Vagina (tissue), 2 donors: ENCODE measurements at regions not wholly inside any gene's neighbourhood (a gene's known extent, or its start where the extent isn't known, plus 50 kb on each side); places are given as distances from the start of the nearest gene placed in this dataset.
"Not testable (repeated sequence)": the region's sequence is repeated elsewhere in the genome, so short reads cannot be mapped to it uniquely, and the experiment has no call there.

Experiments used
- DNase-seq, 2 donors: peaks; one replicate each; pipeline ENCODE4 v3.0.0-alpha.2; 2017; ENCODE audit errors: extremely low spot score in 2 of 2
- H3K27ac ChIP-seq: fragments of 200-600 bp; sonication (generic); one replicate; pipeline ENCODE4 v1.5.1; 2019
- H3K27me3 ChIP-seq: fragments of 200-600 bp; sonication (generic); one replicate; pipeline ENCODE4 v1.5.1; 2019
- H3K36me3 ChIP-seq, 2 donors: fragments of 200-600 bp; sonication (generic); one replicate each; pipeline ENCODE4 v1.5.1; 2017 to 2019
- H3K4me1 ChIP-seq: fragments of 200-600 bp; sonication (generic); one replicate; pipeline ENCODE4 v1.5.1; 2019
- H3K4me3 ChIP-seq, 2 donors: fragments of 200-600 bp; sonication (generic); 1 replicate in 1 of 2; 2 replicates in 1 of 2; pipeline ENCODE4 v1.5.1; 2016 to 2019
- H3K9me3 ChIP-seq: fragments of 200-600 bp; sonication (generic); one replicate; pipeline ENCODE4 v1.5.1; 2019
- CTCF ChIP-seq, 3 experiments: fragments of 450-650 bp in 2 of 3; fragments of 200-600 bp in 1 of 3; sonication (generic) in 1 of 3; IDR thresholded peaks; one replicate each; pipeline ENCODE4 v1.5.1; 2017 to 2019; ENCODE audit warnings: antibody characterized with exemption in 3 of 3, mild to moderate bottlenecking in 2 of 3, moderate library complexity in 2 of 3
- POLR2A ChIP-seq, 2 donors: fragments of 450-650 bp; IDR thresholded peaks; one replicate each; pipeline ENCODE4 v1.6.1; 2017; ENCODE audit warnings: antibody characterized with exemption in 2 of 2, mild to moderate bottlenecking in 2 of 2, moderate library complexity in 2 of 2
- POLR2AphosphoS5 ChIP-seq, 2 donors: sonication (generic); formaldehyde crosslinking; IDR thresholded peaks; one replicate each; pipeline ENCODE4 v1.9.0; 2017; ENCODE audit warnings: antibody characterized with exemption in 2 of 2, mild to moderate bottlenecking in 2 of 2, low read depth in 1 of 2; ENCODE audit not compliant: insufficient read depth in 1 of 2
- intact Hi-C: fragments of 100-400 bp; cut with DNase I; formaldehyde crosslinking; loops from one replicate; pipeline ENCODE4 v1.15.1; 2023

- Histone ChIP-seq H3K27me3 (no peaks in the 10 kb centered on the region), H3K27ac (no peak overlapping the region), H3K4me3 (no peak overlapping the region), H3K4me1 (no peaks in the 10 kb centered on the region), H3K36me3 (peaks cover 0 to 15% of the 10 kb centered on the region in 2 donors), H3K9me3 (no peaks in the 10 kb centered on the region)
- intact Hi-C loops: no loop called here
- TF ChIP-seq CTCF (IDR thresholded peaks at IDR 0.05): no peak
- no peak for TF ChIP-seq POLR2A (IDR thresholded peaks at IDR 0.05)
- no peak for TF ChIP-seq POLR2AphosphoS5 (IDR thresholded peaks at IDR 0.05; ENCODE audit: insufficient read depth in 1 of 2, low read depth in 1 of 2)
- DNase-seq: no peak
Measured at GRCh38 chrX:2640436-2641150, 50.5 kb upstream of the CD99 start.

- Histone ChIP-seq H3K4me3 (no peak overlapping the region), H3K36me3 (peaks cover 0 to 15% of the 10 kb centered on the region in 2 donors), H3K4me1 (no peaks in the 10 kb centered on the region), H3K27ac (no peak overlapping the region), H3K9me3 (no peaks in the 10 kb centered on the region), H3K27me3 (no peaks in the 10 kb centered on the region)
- no peak for TF ChIP-seq CTCF (IDR thresholded peaks at IDR 0.05)
- no peak for TF ChIP-seq POLR2A (IDR thresholded peaks at IDR 0.05)
- TF ChIP-seq POLR2AphosphoS5 (IDR thresholded peaks at IDR 0.05; ENCODE audit: insufficient read depth in 1 of 2, low read depth in 1 of 2): no peak
- intact Hi-C loops: no loop called here
- no peak for DNase-seq
Measured at GRCh38 chrX:2638279-2638678, 52.8 kb upstream of the CD99 start.

DNA sequence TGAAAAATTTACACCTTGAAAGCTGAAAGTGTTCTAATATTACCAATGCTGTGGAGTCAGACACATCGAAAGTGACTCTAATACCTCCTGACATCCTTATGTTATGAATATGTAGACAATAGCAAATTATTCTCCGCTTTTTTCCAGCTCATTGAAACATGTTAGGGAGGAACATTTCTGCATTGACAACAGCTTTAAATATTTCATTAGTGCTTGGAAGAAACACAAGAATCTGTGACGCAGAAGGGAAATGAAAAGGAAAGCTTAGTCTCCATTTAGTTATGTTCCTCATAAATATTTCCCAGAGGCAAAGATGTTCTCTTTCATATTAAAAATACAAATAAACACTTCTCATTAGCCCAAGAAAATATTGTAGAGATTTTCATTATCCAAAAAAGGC lies 55.8 kb upstream of the CD99 start:
- H3K9me3 ChIP-seq: no peaks in the 10 kb centered on the region
- H3K27ac ChIP-seq: peak overlapping the region; percentile 74
- no peaks in the 10 kb centered on the region for H3K4me1 ChIP-seq
- no peaks in the 10 kb centered on the region for H3K27me3 ChIP-seq
- peak overlapping the region in 1 of 2 donors; percentile 13 for H3K4me3 ChIP-seq
- intact Hi-C loops: no loop called here
- no peak for DNase-seq
- TF ChIP-seq POLR2A (IDR thresholded peaks at IDR 0.05): no peak
- no peak for TF ChIP-seq POLR2AphosphoS5 (IDR thresholded peaks at IDR 0.05; ENCODE audit: insufficient read depth in 1 of 2, low read depth in 1 of 2)
- no peak for TF ChIP-seq CTCF (IDR thresholded peaks at IDR 0.05)
- H3K36me3 ChIP-seq: peaks cover 0 to 12% of the 10 kb centered on the region in 2 donors

GRCh38 chrX:2632533-2633504 lies 58.3 kb upstream of the CD99 start:
- DNase-seq: no peak
- TF ChIP-seq POLR2AphosphoS5 (IDR thresholded peaks at IDR 0.05; ENCODE audit: insufficient read depth in 1 of 2, low read depth in 1 of 2): no peak
- no peak for TF ChIP-seq POLR2A (IDR thresholded peaks at IDR 0.05)
- intact Hi-C loops: no loop called here
- no peak overlapping the region for H3K4me3 ChIP-seq
- no peaks in the 10 kb centered on the region for H3K4me1 ChIP-seq
- no peak overlapping the region for H3K27ac ChIP-seq
- no peaks in the 10 kb centered on the region for H3K27me3 ChIP-seq
- H3K36me3 ChIP-seq: peaks cover 0 to 17% of the 10 kb centered on the region in 2 donors
- H3K9me3 ChIP-seq: no peaks in the 10 kb centered on the region

- H3K9me3 ChIP-seq: no peaks in the 10 kb centered on the region
- TF ChIP-seq CTCF (IDR thresholded peaks at IDR 0.05): no peak
- TF ChIP-seq POLR2AphosphoS5 (IDR thresholded peaks at IDR 0.05; ENCODE audit: insufficient read depth in 1 of 2, low read depth in 1 of 2): no peak
- TF ChIP-seq POLR2A (IDR thresholded peaks at IDR 0.05): no peak
- no peak overlapping the region for H3K4me3 ChIP-seq
- no peaks in the 10 kb centered on the region for H3K27me3 ChIP-seq
- H3K36me3 ChIP-seq: peaks cover 0 to 23% of the 10 kb centered on the region in 2 donors
- no peak overlapping the region for H3K27ac ChIP-seq
- DNase-seq: no peak
- intact Hi-C loops: no loop called here
- no peaks in the 10 kb centered on the region for H3K4me1 ChIP-seq
Measured at GRCh38 chrX:2631743-2632532, 59.2 kb upstream of the CD99 start.

DNA sequence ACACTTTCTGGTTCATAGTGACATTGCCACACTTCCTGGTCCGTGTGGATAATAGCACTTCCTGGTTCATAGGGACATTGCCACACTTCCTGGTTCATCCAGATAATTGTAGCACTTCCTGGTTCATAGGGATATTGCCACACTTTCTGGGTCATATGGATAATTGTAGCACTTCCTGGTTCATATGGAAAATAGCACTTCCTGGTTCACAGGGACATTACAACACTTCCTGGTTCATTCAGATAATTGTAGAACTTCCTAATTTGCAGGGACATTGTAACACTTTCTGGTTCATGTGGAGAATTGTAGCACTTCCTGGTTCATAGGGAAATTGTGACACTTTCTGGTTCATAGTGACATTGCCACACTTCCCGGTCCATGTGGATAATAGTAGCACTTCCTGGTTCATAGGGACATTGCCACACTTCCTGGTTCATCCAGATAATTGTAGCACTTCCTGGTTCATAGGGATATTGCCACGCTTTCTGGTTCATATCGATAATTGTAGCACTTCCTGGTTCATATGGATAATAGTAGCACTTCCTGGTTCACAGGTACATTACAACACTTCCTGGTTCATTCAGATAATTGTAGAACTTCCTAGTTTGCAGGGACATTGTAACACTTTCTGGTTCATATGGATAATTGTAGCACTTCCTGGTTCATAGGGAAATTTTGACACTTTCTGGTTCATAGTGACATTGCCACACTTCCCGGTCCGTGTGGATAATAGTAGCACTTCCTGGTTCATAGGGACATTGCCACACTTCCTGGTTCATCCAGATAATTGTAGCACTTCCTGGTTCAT lies 60.0 kb upstream of the CD99 start:
- H3K27me3 ChIP-seq, intact Hi-C loops, DNase-seq, H3K4me1 ChIP-seq, H3K9me3 ChIP-seq, H3K4me3 ChIP-seq: not testable (repeated sequence)
- Histone ChIP-seq H3K36me3 (peaks cover 0 to 31% of the 10 kb centered on the region in 2 donors), H3K27ac (peak overlapping the region; percentile 42)
